ENCODE measurements at regions not wholly inside any gene's neighbourhood (a gene's known extent, or its start where the extent isn't known, plus 50 kb on each side); places are given as distances from the start of the nearest gene placed in this dataset.

- no peak for TF ChIP-seq CTCF (IDR thresholded peaks at IDR 0.05; ENCODE audit: control insufficient read depth, insufficient read depth, low read depth, low read length, missing control alignments)
- H3K4me3 ChIP-seq (ENCODE audit: control insufficient read depth, low read depth, low read length), result no peak overlapping the region
- DNase-seq (ENCODE audit: low read depth), result no peak
These were observed 264.9 kb downstream of the BRD1 start for GRCh38 chr22:49562685-49563249.

- H3K4me3 ChIP-seq (ENCODE audit: control insufficient read depth, low read depth, low read length), result no peak overlapping the region
- no peak for DNase-seq (ENCODE audit: low read depth)
- TF ChIP-seq CTCF (IDR thresholded peaks at IDR 0.05; ENCODE audit: control insufficient read depth, insufficient read depth, low read depth, low read length, missing control alignments), result no peak
These were observed 265.7 kb downstream of the BRD1 start for GRCh38 chr22:49561976-49562375.

DNA sequence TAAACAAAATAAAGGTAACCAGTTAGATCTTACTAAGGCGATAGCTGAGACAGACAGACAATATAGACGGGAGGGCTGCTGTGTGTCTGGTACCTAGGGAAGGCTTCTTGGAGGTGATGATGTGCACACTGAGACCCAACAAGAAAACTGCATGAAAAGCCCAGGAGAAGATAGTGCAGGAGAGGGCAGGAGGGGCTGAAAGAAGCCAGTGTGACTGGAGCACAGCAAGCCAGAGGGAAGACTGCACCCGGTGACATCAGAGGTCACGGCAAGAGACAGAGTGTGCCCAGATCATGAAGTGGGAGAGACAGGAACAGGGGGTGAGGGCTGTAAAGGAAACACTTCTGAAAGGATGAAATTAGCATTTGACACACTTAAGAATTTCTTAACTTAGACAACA is 266.3 kb downstream of the BRD1 start:
- TF ChIP-seq CTCF (IDR thresholded peaks at IDR 0.05; ENCODE audit: control insufficient read depth, insufficient read depth, low read depth, low read length, missing control alignments), result no peak
- no peak overlapping the region for H3K4me3 ChIP-seq (ENCODE audit: control insufficient read depth, low read depth, low read length)
- DNase-seq (ENCODE audit: low read depth), result no peak

DNA sequence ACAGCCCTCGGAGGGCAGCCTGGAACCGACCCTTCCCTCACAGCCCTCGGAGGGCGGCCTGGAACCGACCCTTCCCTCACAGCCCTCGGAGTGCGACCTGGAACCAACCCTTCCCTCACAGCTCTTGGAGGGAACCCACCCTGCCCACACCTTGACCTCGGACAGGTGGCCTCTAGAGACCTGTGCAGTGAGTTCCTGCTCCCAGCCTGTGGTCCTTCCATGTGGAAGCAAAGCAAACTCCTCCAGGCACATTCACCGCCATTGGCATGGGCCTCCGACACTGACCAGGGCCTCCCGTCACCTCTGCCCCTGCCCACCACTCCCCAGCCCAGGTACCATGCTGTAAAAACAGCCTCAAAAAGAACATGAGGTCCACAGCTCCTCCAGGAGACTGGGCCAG is 272.1 kb downstream of the BRD1 start:
- no peak overlapping the region for H3K4me3 ChIP-seq (ENCODE audit: control insufficient read depth, low read depth, low read length)
- no peak for TF ChIP-seq CTCF (IDR thresholded peaks at IDR 0.05; ENCODE audit: control insufficient read depth, insufficient read depth, low read depth, low read length, missing control alignments)
- DNase-seq (ENCODE audit: low read depth), result no peak

GRCh38 chr22:49554741-49555140 is 272.9 kb downstream of the BRD1 start:
- no peak for DNase-seq (ENCODE audit: low read depth)
- H3K4me3 ChIP-seq (ENCODE audit: control insufficient read depth, low read depth, low read length), result no peak overlapping the region
- TF ChIP-seq CTCF (IDR thresholded peaks at IDR 0.05; ENCODE audit: control insufficient read depth, insufficient read depth, low read depth, low read length, missing control alignments), result no peak

DNA sequence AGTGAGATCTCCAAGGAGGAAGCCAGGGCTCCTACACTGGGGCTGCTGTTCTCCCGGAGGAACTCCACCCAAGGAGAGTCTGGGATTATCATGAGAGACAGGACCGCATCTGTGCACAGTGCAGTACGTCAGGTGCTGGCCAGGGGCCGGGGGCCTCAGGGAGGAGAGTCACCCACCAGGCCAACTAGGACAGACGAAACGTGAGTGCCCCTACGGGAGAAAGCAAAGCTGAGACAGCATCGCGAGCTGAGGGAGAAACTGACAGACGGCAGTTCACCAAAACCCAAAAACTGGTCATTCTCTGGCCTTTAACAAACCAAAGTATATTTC is 273.4 kb downstream of the BRD1 start:
- no peak for TF ChIP-seq CTCF (IDR thresholded peaks at IDR 0.05; ENCODE audit: control insufficient read depth, insufficient read depth, low read depth, low read length, missing control alignments)
- H3K4me3 ChIP-seq (ENCODE audit: control insufficient read depth, low read depth, low read length), result no peak overlapping the region
- DNase-seq (ENCODE audit: low read depth), result no peak

Data from AG09309 (cell line).